ENCODE measurements at regions not wholly inside any gene's neighbourhood (a gene's known extent, or its start where the extent isn't known, plus 50 kb on each side); places are given as distances from the start of the nearest gene placed in this dataset.

- intact Hi-C loops (cut with DNase I; ENCODE audit: low total_unique reads), result loop anchor here (5.0 kb wide), 1 partner anchor 171 kb away; no protein-coding TSS in a partner anchor
- H3K4me1 ChIP-seq, result no peaks in the 10 kb centered on the region
- TF ChIP-seq POLR2AphosphoS5 (IDR thresholded peaks at IDR 0.05), result no peak
- no peak for TF ChIP-seq POLR2A (IDR thresholded peaks at IDR 0.05)
- TF ChIP-seq CTCF (IDR thresholded peaks at IDR 0.05), result no peak
- DNase-seq (ENCODE audit: low spot score in 2 of 2), result no peak
- no peak overlapping the region for H3K27ac ChIP-seq
- no peaks in the 10 kb centered on the region for H3K9me3 ChIP-seq
- no peaks in the 10 kb centered on the region for H3K36me3 ChIP-seq
- no peak overlapping the region for H3K4me3 ChIP-seq
- no peaks in the 10 kb centered on the region for H3K27me3 ChIP-seq
Measured at GRCh38 chr16:5971106-5971505, 873.5 kb upstream of the EEF2KMT start.

- Histone ChIP-seq H3K27ac (no peak overlapping the region), H3K4me1 (no peaks in the 10 kb centered on the region), H3K9me3 (peaks cover 0 to 7% of the 10 kb centered on the region in 2 donors), H3K27me3 (no peaks in the 10 kb centered on the region), H3K4me3 (no peak overlapping the region), H3K36me3 (no peaks in the 10 kb centered on the region)
- intact Hi-C loops (cut with DNase I; ENCODE audit: low total_unique reads), result loop anchor here (5.0 kb wide), 1 partner anchor 1351 kb away; no protein-coding TSS in a partner anchor
- no peak for DNase-seq (ENCODE audit: low spot score in 2 of 2)
- no peak for TF ChIP-seq POLR2AphosphoS5 (IDR thresholded peaks at IDR 0.05)
- TF ChIP-seq CTCF (IDR thresholded peaks at IDR 0.05), result no peak
- TF ChIP-seq POLR2A (IDR thresholded peaks at IDR 0.05), result no peak
Measured at GRCh38 chr16:5966004-5966403, 868.4 kb upstream of the EEF2KMT start.

DNA sequence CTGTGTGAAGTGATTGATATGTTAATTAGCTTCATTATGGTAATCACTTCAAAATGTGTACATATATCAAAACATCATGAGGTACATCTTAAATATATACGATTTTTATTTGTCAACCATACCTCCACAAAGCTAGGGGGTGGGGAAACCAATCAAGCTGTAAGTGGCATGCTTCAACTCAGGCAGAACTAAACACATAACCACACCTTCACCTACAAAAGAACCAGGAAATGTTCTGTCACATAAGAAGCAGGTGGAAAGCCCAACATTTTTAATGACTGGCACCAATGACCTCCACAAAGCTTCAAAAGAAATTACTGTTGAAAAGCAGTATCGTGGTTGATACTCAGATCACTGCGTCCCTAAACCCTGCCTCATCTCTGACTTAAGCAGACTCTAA, 867.7 kb upstream of the EEF2KMT start:
- H3K36me3 ChIP-seq, result no peaks in the 10 kb centered on the region
- H3K9me3 ChIP-seq, result peaks cover 0 to 7% of the 10 kb centered on the region in 2 donors
- no peaks in the 10 kb centered on the region for H3K4me1 ChIP-seq
- DNase-seq (ENCODE audit: low spot score in 2 of 2), result no peak
- no peaks in the 10 kb centered on the region for H3K27me3 ChIP-seq
- H3K27ac ChIP-seq, result no peak overlapping the region
- intact Hi-C loops (cut with DNase I; ENCODE audit: low total_unique reads), result loop anchor here (5.0 kb wide), 1 partner anchor 1352 kb away; no protein-coding TSS in a partner anchor
- TF ChIP-seq POLR2AphosphoS5 (IDR thresholded peaks at IDR 0.05) (no peak), CTCF (IDR thresholded peaks at IDR 0.05) (no peak)
- H3K4me3 ChIP-seq, result no peak overlapping the region

- TF ChIP-seq POLR2A (IDR thresholded peaks at IDR 0.05) (no peak), CTCF (IDR thresholded peaks at IDR 0.05) (no peak), POLR2AphosphoS5 (IDR thresholded peaks at IDR 0.05) (no peak)
- Histone ChIP-seq H3K27ac (no peak overlapping the region), H3K27me3 (peaks cover 0 to 2% of the 10 kb centered on the region in 2 donors), H3K9me3 (no peaks in the 10 kb centered on the region), H3K4me3 (no peak overlapping the region), H3K36me3 (no peaks in the 10 kb centered on the region), H3K4me1 (no peaks in the 10 kb centered on the region)
- no peak for DNase-seq (ENCODE audit: low spot score in 2 of 2)
- intact Hi-C loops (cut with DNase I; ENCODE audit: low total_unique reads), result no loop called here
Measured at GRCh38 chr16:5951486-5951885, 853.9 kb upstream of the EEF2KMT start.

- Histone ChIP-seq H3K9me3 (peaks cover 0 to 14% of the 10 kb centered on the region in 2 donors), H3K36me3 (no peaks in the 10 kb centered on the region), H3K4me1 (no peaks in the 10 kb centered on the region), H3K4me3 (no peak overlapping the region), H3K27me3 (no peaks in the 10 kb centered on the region), H3K27ac (no peak overlapping the region)
- no peak for TF ChIP-seq CTCF (IDR thresholded peaks at IDR 0.05)
- TF ChIP-seq POLR2A (IDR thresholded peaks at IDR 0.05), result no peak
- TF ChIP-seq POLR2AphosphoS5 (IDR thresholded peaks at IDR 0.05), result no peak
- DNase-seq (ENCODE audit: low spot score in 2 of 2), result no peak
- intact Hi-C loops (cut with DNase I; ENCODE audit: low total_unique reads), result no loop called here
Measured at GRCh38 chr16:5944971-5945370, 847.4 kb upstream of the EEF2KMT start.

Data from breast epithelium (tissue), 4 donors.